ENCODE measurements at regions not wholly inside any gene's neighbourhood (a gene's known extent, or its start where the extent isn't known, plus 50 kb on each side); places are given as distances from the start of the nearest gene placed in this dataset.

- TF ChIP-seq, protein P1, sequence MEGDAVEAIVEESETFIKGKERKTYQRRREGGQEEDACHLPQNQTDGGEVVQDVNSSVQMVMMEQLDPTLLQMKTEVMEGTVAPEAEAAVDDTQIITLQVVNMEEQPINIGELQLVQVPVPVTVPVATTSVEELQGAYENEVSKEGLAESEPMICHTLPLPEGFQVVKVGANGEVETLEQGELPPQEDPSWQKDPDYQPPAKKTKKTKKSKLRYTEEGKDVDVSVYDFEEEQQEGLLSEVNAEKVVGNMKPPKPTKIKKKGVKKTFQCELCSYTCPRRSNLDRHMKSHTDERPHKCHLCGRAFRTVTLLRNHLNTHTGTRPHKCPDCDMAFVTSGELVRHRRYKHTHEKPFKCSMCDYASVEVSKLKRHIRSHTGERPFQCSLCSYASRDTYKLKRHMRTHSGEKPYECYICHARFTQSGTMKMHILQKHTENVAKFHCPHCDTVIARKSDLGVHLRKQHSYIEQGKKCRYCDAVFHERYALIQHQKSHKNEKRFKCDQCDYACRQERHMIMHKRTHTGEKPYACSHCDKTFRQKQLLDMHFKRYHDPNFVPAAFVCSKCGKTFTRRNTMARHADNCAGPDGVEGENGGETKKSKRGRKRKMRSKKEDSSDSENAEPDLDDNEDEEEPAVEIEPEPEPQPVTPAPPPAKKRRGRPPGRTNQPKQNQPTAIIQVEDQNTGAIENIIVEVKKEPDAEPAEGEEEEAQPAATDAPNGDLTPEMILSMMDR (tag by site-specific recombination; IDR thresholded peaks at IDR 0.05): no peak
- TF ChIP-seq ZNF24 (tag by site-specific recombination; IDR thresholded peaks at IDR 0.05) (no peak), ZNF623 (tag by site-specific recombination; IDR thresholded peaks at IDR 0.05) (no peak), ZNF121 (tag by site-specific recombination; IDR thresholded peaks at IDR 0.05) (no peak), ZNF341 (tag by site-specific recombination; IDR thresholded peaks at IDR 0.05; ENCODE audit: low read depth) (no peak)
- TF ChIP-seq, protein P2, sequence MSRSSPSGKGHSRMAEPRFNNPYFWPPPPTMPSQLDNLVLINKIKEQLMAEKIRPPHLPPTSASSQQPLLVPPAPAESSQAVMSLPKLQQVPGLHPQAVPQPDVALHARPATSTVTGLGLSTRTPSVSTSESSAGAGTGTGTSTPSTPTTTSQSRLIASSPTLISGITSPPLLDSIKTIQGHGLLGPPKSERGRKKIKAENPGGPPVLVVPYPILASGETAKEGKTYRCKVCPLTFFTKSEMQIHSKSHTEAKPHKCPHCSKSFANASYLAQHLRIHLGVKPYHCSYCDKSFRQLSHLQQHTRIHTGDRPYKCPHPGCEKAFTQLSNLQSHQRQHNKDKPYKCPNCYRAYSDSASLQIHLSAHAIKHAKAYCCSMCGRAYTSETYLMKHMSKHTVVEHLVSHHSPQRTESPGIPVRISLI (tag by site-specific recombination; IDR thresholded peaks at IDR 0.05): no peak
- TF ChIP-seq, protein P3, sequence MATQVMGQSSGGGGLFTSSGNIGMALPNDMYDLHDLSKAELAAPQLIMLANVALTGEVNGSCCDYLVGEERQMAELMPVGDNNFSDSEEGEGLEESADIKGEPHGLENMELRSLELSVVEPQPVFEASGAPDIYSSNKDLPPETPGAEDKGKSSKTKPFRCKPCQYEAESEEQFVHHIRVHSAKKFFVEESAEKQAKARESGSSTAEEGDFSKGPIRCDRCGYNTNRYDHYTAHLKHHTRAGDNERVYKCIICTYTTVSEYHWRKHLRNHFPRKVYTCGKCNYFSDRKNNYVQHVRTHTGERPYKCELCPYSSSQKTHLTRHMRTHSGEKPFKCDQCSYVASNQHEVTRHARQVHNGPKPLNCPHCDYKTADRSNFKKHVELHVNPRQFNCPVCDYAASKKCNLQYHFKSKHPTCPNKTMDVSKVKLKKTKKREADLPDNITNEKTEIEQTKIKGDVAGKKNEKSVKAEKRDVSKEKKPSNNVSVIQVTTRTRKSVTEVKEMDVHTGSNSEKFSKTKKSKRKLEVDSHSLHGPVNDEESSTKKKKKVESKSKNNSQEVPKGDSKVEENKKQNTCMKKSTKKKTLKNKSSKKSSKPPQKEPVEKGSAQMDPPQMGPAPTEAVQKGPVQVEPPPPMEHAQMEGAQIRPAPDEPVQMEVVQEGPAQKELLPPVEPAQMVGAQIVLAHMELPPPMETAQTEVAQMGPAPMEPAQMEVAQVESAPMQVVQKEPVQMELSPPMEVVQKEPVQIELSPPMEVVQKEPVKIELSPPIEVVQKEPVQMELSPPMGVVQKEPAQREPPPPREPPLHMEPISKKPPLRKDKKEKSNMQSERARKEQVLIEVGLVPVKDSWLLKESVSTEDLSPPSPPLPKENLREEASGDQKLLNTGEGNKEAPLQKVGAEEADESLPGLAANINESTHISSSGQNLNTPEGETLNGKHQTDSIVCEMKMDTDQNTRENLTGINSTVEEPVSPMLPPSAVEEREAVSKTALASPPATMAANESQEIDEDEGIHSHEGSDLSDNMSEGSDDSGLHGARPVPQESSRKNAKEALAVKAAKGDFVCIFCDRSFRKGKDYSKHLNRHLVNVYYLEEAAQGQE (tag by site-specific recombination; IDR thresholded peaks at IDR 0.05): no peak
Measured at GRCh38 chr9:113658545-113658895, 195.0 kb downstream of the RGS3 start.
